HG03469 (cell line): ENCODE measurements at regions not wholly inside any gene's neighbourhood (a gene's known extent, or its start where the extent isn't known, plus 50 kb on each side); places are given as distances from the start of the nearest gene placed in this dataset.

Experiments used
- ATAC-seq: cut with Tn5 transposase; IDR thresholded peaks from one replicate; pipeline ENCODE4 v1.9.1; 2021; ENCODE audit warnings: mild to moderate bottlenecking, moderate library complexity, moderate number of reproducible peaks; ENCODE audit not compliant: unreplicated experiment

- ATAC-seq = no peak
These were observed 59.9 kb upstream of the ZFR start for GRCh38 chr5:32504329-32504988.

DNA sequence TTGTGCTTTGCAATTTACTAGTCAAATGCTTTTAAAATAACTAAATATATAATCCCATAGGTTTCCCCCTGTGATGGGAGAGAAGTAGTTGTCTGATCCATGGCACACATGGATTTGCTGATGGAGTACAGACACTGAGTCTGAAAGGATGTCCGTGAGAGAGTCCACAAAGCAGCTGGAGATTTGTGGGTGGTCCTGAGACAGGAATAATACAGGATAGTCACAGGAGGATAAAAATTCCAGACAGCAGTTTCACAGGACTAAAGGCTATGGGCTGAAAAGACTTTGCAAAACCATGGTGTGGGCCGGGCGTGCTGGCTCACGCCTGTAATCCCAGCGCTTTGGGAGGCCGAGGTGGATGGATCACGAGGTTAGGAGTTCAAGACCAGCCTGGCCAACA, 58.7 kb upstream of the ZFR start:
- no peak for ATAC-seq

- no peak for ATAC-seq
These were observed 56.8 kb upstream of the ZFR start for GRCh38 chr5:32501071-32502002.

DNA sequence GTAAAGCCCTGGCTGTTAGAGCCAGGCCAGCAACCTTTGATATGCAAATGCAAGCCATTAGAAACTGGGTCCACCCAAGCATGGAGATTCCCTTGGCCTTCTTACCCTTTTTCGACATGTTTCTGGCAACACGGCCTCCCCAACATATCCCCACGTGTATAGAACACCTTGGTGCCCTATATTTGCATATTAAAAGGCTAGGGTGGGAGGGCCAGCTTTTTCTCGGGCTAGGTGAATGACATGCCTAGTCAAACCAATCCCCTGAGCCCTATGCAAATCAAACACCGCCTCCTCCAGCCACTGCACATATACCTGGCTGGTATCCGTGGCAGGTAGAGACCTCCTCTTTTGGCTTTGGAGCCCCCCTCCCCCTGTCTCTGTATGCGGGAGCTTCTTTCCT, 55.6 kb upstream of the ZFR start:
- ATAC-seq = no peak

DNA sequence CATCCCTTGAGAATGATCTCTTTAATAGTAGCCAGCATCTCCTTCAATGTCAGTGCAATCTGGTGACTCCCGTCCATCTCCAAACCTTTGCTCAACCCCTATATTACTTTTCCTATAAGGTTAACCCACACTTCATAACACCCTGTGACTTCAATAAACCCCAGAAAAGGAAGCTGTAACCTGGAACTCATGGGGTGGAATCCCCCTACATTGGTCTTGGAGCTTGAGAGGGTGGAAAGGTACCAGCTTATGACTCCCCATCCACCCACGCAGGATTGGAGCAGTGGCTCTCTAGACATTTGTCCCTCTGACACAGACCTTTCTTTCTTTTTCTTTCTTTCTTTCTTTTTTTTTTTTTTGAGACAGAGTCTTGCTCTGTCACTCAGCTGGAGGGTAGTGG, 54.7 kb upstream of the ZFR start:
- no peak for ATAC-seq

DNA sequence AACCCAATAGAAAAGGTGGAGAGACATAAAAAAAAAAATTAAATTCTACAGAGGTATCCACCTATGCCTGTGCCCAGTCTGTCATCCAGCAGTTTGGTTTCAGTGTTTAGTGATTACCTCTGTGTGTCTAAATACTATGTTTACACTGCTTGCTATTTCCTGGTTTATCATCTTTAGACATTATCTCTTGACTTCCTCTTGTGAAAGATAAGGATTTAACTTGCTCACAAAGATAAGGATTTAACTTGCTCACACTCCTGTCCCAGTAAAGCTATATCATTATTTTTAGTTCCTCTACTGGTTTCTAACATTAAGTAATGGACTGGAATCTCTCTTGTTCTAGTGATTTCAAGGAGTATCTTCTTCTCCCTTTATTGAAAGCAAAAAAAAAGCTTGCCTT, 53.9 kb upstream of the ZFR start:
- no peak for ATAC-seq

DNA sequence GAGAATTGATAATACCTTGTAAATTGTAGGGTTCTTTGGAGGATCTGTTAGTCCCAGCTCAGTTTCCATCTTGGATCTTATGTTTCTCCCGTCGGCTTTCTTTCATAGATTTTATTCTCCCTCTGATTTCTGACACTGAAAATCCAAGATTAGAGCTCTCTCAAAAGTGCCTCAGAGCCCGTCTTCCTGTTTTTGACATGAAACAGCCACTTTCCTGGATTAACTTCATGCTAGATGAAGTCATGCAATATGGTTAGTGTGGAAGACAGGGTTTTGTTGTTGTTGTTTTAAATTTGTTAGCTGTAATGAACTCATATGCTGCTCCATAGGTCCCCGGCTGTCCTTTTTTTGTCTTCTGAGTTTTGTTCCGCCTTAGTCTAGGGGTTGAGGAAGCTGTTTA, 51.6 kb upstream of the ZFR start:
- no peak for ATAC-seq

DNA sequence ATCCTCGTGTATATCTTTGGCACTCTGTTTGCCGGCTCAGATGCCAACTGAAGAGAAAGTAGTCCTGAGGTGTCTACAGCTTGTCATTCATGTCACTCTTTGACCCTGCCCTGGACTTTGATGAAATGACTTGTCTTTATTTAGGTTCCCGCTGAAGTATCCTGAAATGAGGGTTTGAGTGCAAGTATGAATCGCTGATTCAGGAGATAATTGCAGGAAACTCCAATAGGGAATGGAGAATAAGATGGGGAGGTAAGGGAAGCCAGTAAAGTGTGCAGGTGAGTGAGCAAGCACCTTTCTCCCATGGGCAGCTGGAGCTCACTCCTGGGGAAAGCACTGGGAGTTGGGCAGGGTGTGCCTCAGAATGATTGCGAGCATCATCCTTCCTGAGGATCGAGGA, 50.3 kb upstream of the ZFR start:
- no peak for ATAC-seq
